ENCODE measurements at regions not wholly inside any gene's neighbourhood (a gene's known extent, or its start where the extent isn't known, plus 50 kb on each side); places are given as distances from the start of the nearest gene placed in this dataset.

- 63 to 70% methylated on average over 9 of the region's 9 CpGs for WGBS, 2 donors
- Histone ChIP-seq H3K4me1 (no peaks in the 10 kb centered on the region), H3K4me3 (replicated peaks in 1 of 3) (no peak overlapping the region), H3K36me3 (no peaks in the 10 kb centered on the region), H3K27ac (no peak overlapping the region), H3K9me3 (no peaks in the 10 kb centered on the region), H3K27me3 (no peaks in the 10 kb centered on the region)
- DNase-seq, result no peak
- TF ChIP-seq CTCF (IDR thresholded peaks at IDR 0.05) (no peak), POLR2A (IDR thresholded peaks at IDR 0.05) (no peak)
- intact Hi-C loops (cut with DNase I), result no loop called here
Measured at GRCh38 chr5:4212981-4213819, 617.6 kb downstream of the IRX1 start.

GRCh38 chr5:4215143-4215542 is 619.5 kb downstream of the IRX1 start:
- TF ChIP-seq POLR2A (IDR thresholded peaks at IDR 0.05), result no peak
- no peak for TF ChIP-seq CTCF (IDR thresholded peaks at IDR 0.05)
- H3K9me3 ChIP-seq, result no peaks in the 10 kb centered on the region
- H3K27ac ChIP-seq, result no peak overlapping the region
- no peaks in the 10 kb centered on the region for H3K36me3 ChIP-seq
- no peaks in the 10 kb centered on the region for H3K27me3 ChIP-seq
- no peak overlapping the region for H3K4me3 ChIP-seq (replicated peaks in 1 of 3)
- DNase-seq, result no peak
- H3K4me1 ChIP-seq, result no peaks in the 10 kb centered on the region
- intact Hi-C loops (cut with DNase I), result no loop called here

- no peaks in the 10 kb centered on the region for H3K9me3 ChIP-seq
- 76 to 91% methylated on average over 3 of the region's 3 CpGs for WGBS, 2 donors
- H3K36me3 ChIP-seq, result no peaks in the 10 kb centered on the region
- TF ChIP-seq CTCF (IDR thresholded peaks at IDR 0.05) (no peak), POLR2A (IDR thresholded peaks at IDR 0.05) (no peak)
- no peak overlapping the region for H3K27ac ChIP-seq
- no peak overlapping the region for H3K4me3 ChIP-seq (replicated peaks in 1 of 3)
- intact Hi-C loops (cut with DNase I), result no loop called here
- no peak for DNase-seq
- H3K4me1 ChIP-seq, result no peaks in the 10 kb centered on the region
- H3K27me3 ChIP-seq, result no peaks in the 10 kb centered on the region
Measured at GRCh38 chr5:4216142-4216541, 620.5 kb downstream of the IRX1 start.

- Histone ChIP-seq H3K36me3 (no peaks in the 10 kb centered on the region), H3K4me3 (replicated peaks in 1 of 3) (no peak overlapping the region), H3K27ac (no peak overlapping the region), H3K27me3 (no peaks in the 10 kb centered on the region), H3K9me3 (no peaks in the 10 kb centered on the region), H3K4me1 (peaks cover 6 to 10% of the 10 kb centered on the region in 2 donors)
- DNase-seq, result no peak
- WGBS, 2 donors, result 90 to 91% methylated on average over 7 of the region's 7 CpGs
- TF ChIP-seq CTCF (IDR thresholded peaks at IDR 0.05) (no peak), POLR2A (IDR thresholded peaks at IDR 0.05) (no peak)
- intact Hi-C loops (cut with DNase I), result no loop called here
Measured at GRCh38 chr5:4220016-4220415, 624.4 kb downstream of the IRX1 start.

GRCh38 chr5:4221048-4221447 is 625.4 kb downstream of the IRX1 start:
- Histone ChIP-seq H3K9me3 (no peaks in the 10 kb centered on the region), H3K27me3 (no peaks in the 10 kb centered on the region), H3K27ac (no peak overlapping the region), H3K36me3 (no peaks in the 10 kb centered on the region), H3K4me1 (peaks cover 6 to 10% of the 10 kb centered on the region in 2 donors), H3K4me3 (replicated peaks in 1 of 3) (no peak overlapping the region)
- WGBS, 2 donors, result 80 to 86% methylated on average over 8 of the region's 8 CpGs
- TF ChIP-seq CTCF (IDR thresholded peaks at IDR 0.05) (no peak), POLR2A (IDR thresholded peaks at IDR 0.05) (no peak)
- no peak for DNase-seq
- intact Hi-C loops (cut with DNase I), result no loop called here

All from thyroid gland (tissue), 4 donors.